GM21423 (cell line): ENCODE measurements at regions not wholly inside any gene's neighbourhood (a gene's known extent, or its start where the extent isn't known, plus 50 kb on each side); places are given as distances from the start of the nearest gene placed in this dataset.

Source experiments
- ATAC-seq: cut with Tn5 transposase; IDR thresholded peaks from one replicate; pipeline ENCODE4 v1.9.1; 2021; ENCODE audit warnings: mild to moderate bottlenecking, moderate library complexity; ENCODE audit not compliant: unreplicated experiment

- no peak for ATAC-seq
These were observed 665.4 kb downstream of the METTL15 start for GRCh38 chr11:28773606-28774005.

DNA sequence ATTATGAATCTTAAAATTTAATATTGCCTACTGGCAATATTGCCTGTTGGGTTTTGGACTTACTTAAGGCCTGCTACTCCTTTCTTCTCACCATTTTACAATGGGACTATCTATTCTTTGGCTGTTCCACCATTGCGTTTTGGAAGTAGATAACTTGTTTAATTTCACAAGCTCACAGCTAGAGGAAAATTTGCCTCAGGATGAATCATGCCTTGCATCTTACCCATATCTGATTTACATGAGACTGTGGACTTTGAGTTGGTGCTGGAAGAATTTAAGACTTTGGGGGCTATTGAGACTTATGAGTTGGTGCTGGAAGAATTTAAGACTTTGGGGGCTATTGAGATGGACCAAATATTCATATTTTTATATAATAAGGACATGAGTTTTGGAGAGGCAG lies 662.6 kb downstream of the METTL15 start:
- no peak for ATAC-seq

- no peak for ATAC-seq
These were observed 659.4 kb downstream of the METTL15 start for GRCh38 chr11:28767574-28767973.

GRCh38 chr11:28763876-28764275 lies 655.7 kb downstream of the METTL15 start:
- ATAC-seq, result no peak

DNA sequence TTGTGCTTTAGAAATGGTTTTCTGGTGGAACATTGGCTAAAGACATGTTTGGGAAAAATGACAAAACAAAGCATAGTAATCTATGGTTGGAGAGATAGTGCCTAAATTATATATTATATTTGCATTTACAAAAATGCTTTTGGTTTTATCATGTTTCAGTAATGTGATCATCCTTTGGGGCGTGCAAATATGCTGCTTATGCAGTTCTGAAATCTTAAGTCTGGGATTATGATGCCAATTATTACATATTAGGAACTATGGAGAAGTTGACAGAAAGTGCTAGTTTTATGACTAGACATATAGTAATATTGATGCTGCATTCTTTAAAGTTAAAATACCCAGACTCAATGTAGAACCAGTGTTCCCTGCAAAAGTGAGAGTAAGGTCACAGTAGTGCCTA lies 655.0 kb downstream of the METTL15 start:
- no peak for ATAC-seq

DNA sequence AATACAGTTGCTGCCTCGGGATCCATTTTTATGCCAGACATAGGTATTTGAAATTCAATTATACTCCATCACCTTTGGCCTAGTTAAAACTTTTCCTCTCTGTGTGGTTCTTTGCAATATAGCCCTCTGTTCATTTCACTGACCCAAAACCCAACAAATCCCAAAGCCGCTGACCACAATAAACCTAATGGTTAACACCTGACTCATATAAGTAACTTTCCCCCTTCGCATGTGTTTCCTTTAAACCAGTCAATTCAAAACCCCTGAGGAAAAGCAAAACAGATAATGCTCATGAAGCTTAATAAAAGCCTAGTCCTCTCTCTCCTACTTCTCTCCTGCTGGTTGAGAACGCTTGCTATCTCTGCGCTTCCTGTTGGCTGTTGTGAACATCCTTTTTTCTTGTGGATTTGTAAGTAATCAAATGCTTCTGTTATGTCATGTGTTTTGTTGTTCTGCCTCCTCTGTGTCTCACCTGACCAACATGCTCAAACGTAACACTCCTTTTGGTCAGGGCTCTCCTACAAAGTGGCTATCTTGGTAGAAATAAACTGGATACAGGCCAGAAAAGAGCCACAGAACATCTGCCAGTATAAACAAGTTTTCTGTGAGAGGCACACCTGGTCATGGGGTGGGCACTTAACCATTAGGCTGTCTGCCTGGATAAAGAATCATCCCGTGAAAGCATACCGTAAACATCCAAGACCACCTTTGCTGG lies 652.6 kb downstream of the METTL15 start:
- no peak for ATAC-seq

DNA sequence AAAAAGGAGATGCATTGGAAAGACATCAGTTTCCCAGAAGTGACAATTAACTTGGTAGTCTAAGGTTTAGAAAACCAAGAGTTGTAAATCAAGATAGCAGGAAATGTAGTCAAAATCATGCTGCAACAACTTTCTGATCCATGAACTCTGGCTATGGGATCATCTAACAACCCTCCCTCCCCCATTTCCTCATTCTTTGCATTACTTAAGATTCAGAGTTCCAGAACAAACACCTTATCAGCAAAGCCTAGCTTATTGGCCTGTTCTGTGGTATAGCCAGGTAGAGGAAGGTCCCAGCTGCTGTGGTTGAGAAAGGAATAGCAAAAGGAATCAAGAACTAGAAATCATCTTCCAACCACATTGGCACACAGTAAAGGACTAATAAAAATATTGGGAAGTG lies 651.1 kb downstream of the METTL15 start:
- no peak for ATAC-seq

DNA sequence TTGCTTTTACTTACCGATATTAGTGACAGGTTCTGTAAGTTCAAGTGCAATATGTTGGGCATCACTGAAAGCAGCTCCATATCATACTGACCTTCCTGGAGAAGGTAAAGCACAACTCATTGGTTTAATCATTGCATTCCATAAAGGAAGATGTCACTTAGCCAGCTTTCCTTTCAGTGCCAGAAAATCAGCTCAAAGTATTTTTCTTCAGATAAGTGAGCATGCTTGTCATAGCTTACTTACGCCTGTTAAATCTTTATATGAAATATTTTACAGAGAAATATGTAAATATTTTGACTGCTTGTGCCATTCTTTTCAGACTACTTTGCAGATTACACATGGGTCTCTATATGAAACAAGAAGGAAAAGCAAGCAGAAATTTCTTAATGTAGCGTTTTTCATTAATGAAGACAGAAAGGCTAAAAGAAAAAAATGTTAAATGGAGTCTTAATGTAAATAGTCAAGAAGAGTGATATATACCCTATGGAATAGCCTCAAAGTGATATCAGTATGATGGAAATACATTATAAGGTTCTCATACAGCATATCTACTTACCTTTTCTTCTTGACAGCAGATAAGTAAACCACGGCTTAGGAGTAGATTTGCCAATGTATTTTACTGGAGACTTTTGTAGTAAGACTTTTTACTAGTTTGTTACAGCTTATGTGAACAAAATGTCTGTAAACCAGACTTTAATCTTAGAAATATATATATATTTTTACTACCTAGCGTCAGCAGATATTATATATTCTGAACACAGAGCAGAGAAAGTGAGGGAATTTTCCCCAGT lies 649.7 kb downstream of the METTL15 start:
- ATAC-seq, result no peak

GRCh38 chr11:28756977-28757376 lies 648.8 kb downstream of the METTL15 start:
- no peak for ATAC-seq

- ATAC-seq, result no peak
These were observed 634.9 kb downstream of the METTL15 start for GRCh38 chr11:28743061-28743550.

- ATAC-seq, result no peak
These were observed 631.5 kb downstream of the METTL15 start for GRCh38 chr11:28739489-28740280.

GRCh38 chr11:28738549-28738948 lies 630.4 kb downstream of the METTL15 start:
- ATAC-seq, result no peak

GRCh38 chr11:28736256-28736655 lies 628.1 kb downstream of the METTL15 start:
- no peak for ATAC-seq

GRCh38 chr11:28735511-28735910 lies 627.3 kb downstream of the METTL15 start:
- ATAC-seq, result no peak

GRCh38 chr11:28730889-28731288 lies 622.7 kb downstream of the METTL15 start:
- no peak for ATAC-seq

DNA sequence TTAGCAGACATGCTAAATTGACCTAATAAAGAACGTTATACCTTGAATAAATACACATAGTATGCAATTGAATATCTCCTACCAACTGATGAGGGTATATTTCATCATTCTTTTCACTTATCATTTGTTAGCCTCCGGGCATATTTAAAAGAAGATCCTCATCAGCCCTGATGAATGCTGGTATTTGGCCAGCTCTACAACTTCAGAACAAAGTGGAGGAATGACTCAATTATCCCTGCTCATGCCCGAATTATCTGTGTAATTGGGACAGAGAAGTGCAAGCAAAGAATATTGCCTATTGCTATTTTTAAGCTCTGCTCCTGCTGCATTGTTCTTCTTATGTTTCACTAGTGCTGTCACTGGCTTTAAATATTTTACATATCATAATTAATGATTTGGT lies 622.1 kb downstream of the METTL15 start:
- ATAC-seq, result no peak

- ATAC-seq, result no peak
These were observed 621.2 kb downstream of the METTL15 start for GRCh38 chr11:28729339-28729738.

DNA sequence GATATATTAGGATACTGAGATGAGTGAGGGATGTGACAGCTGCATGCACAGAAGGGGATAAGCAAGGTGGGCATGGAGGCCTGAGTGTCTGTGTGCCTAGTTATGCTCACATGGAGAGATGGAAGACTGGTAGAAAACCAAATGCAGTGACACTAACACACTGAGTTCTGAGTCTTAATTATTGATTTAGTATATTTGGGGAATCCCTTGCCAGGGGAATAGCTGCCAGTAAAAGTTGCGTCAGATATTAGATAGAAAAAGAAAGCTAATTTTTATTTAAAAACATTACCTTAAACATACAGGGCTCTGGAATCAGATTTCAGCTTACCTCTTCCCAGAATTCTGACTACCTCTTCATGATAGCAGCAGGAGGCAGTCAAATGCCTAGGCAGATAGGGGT lies 620.5 kb downstream of the METTL15 start:
- ATAC-seq, result no peak

DNA sequence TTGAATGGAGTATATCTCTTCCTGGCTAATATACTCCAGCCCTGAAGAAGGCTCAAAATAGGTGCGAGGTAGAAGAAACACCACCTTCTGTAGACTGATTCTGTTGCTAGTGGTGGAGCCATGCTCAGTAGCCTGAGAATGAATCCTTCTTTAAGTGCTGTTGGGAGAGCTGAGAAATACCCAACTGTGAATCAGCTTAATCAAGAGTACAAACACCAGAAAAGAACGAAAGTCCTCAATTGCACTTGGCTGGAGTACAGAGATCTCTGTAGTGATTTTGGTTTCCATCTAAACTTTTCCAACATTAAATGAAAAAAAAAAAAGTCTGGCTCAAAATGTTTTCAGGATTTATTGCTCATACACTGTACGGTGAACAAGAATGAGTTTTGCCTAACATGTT lies 619.1 kb downstream of the METTL15 start:
- ATAC-seq, result no peak

DNA sequence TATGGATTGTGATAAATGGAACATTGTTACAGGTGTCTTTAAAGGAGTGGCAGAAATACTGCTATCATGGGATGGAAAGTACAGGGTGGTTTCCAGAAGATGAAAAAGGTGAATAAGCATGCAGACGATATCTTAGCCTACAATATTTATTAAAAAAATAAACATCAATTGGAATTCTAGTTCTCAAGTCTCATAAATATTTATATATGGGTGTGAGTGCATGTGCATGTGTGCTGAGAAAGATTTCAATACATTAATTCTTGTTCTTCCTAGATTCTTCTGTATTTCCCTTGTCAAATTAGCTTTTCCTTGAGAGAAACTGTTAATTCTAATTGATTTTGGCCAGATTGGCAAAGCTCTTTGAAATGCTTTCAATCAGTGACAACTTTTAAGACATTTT lies 618.2 kb downstream of the METTL15 start:
- no peak for ATAC-seq

GRCh38 chr11:28715726-28716125 lies 607.5 kb downstream of the METTL15 start:
- no peak for ATAC-seq
